DND-41 (cell line): ENCODE measurements at regions not wholly inside any gene's neighbourhood (a gene's known extent, or its start where the extent isn't known, plus 50 kb on each side); places are given as distances from the start of the nearest gene placed in this dataset.

ENCODE experiments used
- CTCF ChIP-seq: IDR thresholded peaks from 2 replicates; pipeline ENCODE4 v1.5.1; 2012; ENCODE audit warnings: borderline replicate concordance, low read length, moderate library complexity, mild to moderate bottlenecking; ENCODE audit not compliant: poor library complexity, severe bottlenecking; ENCODE audit errors: extremely low read depth
- EZH2 ChIP-seq: IDR thresholded peaks from 3 replicates; pipeline ENCODE4 v1.6.1; 2012; ENCODE audit warnings: borderline replicate concordance, low read depth, mild to moderate bottlenecking, moderate library complexity, low read length, inconsistent platforms; ENCODE audit not compliant: severe bottlenecking

GRCh38 chr1:70907563-70908310 lies 139.9 kb downstream of the PTGER3 start:
- TF ChIP-seq CTCF (no peak), EZH2 (no peak)
